ENCODE measurements at regions not wholly inside any gene's neighbourhood (a gene's known extent, or its start where the extent isn't known, plus 50 kb on each side); places are given as distances from the start of the nearest gene placed in this dataset.
"Not testable (repeated sequence)": the region's sequence is repeated elsewhere in the genome, so short reads cannot be mapped to it uniquely, and the experiment has no call there.

GRCh38 chr15:89031637-89032285 lies 56.5 kb upstream of the ABHD2 start:
- H3K4me3 Mint-ChIP-seq; H3K27me3 Mint-ChIP-seq; H3K27ac Mint-ChIP-seq; H3K9me3 Mint-ChIP-seq (ENCODE audit: low read depth); H3K36me3 Mint-ChIP-seq; H3K4me1 Mint-ChIP-seq (ENCODE audit: low read depth): not testable (repeated sequence)

- no peaks in the 10 kb centered on the region for H3K36me3 Mint-ChIP-seq
- no peaks in the 10 kb centered on the region for H3K27me3 Mint-ChIP-seq
- no peak overlapping the region for H3K4me3 Mint-ChIP-seq
- no peaks in the 10 kb centered on the region for H3K4me1 Mint-ChIP-seq (ENCODE audit: low read depth)
- H3K9me3 Mint-ChIP-seq (ENCODE audit: low read depth) = no peaks in the 10 kb centered on the region
- no peak overlapping the region for H3K27ac Mint-ChIP-seq
Measured at GRCh38 chr15:89034305-89034704, 54.0 kb upstream of the ABHD2 start.

GRCh38 chr15:89035150-89035549 lies 53.1 kb upstream of the ABHD2 start:
- H3K27me3 Mint-ChIP-seq = no peaks in the 10 kb centered on the region
- H3K36me3 Mint-ChIP-seq = no peaks in the 10 kb centered on the region
- no peaks in the 10 kb centered on the region for H3K9me3 Mint-ChIP-seq (ENCODE audit: low read depth)
- H3K27ac Mint-ChIP-seq = no peak overlapping the region
- no peak overlapping the region for H3K4me3 Mint-ChIP-seq
- no peaks in the 10 kb centered on the region for H3K4me1 Mint-ChIP-seq (ENCODE audit: low read depth)

GRCh38 chr15:89035658-89036057 lies 52.6 kb upstream of the ABHD2 start:
- Mint-ChIP-seq H3K4me3 (no peak overlapping the region), H3K4me1 (ENCODE audit: low read depth) (peaks cover 3% of the 10 kb centered on the region), H3K27ac (no peak overlapping the region), H3K36me3 (no peaks in the 10 kb centered on the region), H3K27me3 (peaks cover 2% of the 10 kb centered on the region), H3K9me3 (ENCODE audit: low read depth) (no peaks in the 10 kb centered on the region)

DNA sequence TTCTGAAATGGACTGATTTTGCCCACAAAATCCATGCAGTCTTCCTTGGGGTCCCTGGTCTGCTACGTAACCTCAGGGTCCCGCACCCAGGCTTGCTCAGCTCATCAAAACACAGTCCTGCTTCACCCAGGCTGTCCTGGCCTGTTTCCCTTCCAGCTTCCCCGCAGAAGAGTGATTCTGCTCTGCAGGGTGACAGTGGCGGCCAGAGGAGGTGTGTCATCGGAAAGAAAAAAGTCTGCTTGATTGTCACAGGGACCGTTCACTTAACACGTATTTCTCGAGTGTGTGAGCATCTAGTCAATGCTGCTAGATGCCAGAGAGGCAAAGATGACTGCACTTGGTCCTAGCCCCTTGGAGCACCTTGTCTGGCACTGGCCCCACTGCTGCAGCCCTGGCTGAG lies 50.1 kb upstream of the ABHD2 start:
- Mint-ChIP-seq H3K4me1 (ENCODE audit: low read depth) (peaks cover 10% of the 10 kb centered on the region), H3K36me3 (no peaks in the 10 kb centered on the region), H3K4me3 (no peak overlapping the region), H3K27ac (no peak overlapping the region), H3K27me3 (peaks cover 2% of the 10 kb centered on the region), H3K9me3 (ENCODE audit: low read depth) (no peaks in the 10 kb centered on the region)

All from activated naive CD8-positive, alpha-beta T cell (primary cell).